ENCODE measurements at regions not wholly inside any gene's neighbourhood (a gene's known extent, or its start where the extent isn't known, plus 50 kb on each side); places are given as distances from the start of the nearest gene placed in this dataset.
"Not testable (repeated sequence)": the region's sequence is repeated elsewhere in the genome, so short reads cannot be mapped to it uniquely, and the experiment has no call there.

GRCh38 chr10:3253974-3254373, 81.4 kb upstream of the PITRM1 start:
- not testable (repeated sequence) for DNase-seq

- DNase-seq: no peak
These were observed 78.6 kb upstream of the PITRM1 start for GRCh38 chr10:3251172-3251571.

- DNase-seq: no peak
These were observed 76.8 kb upstream of the PITRM1 start for GRCh38 chr10:3249307-3249889.

GRCh38 chr10:3248526-3249306, 76.1 kb upstream of the PITRM1 start:
- DNase-seq: peak; percentile 33

- DNase-seq: no peak
These were observed 72.8 kb upstream of the PITRM1 start for GRCh38 chr10:3245395-3245794.

- DNase-seq: no peak
These were observed 69.5 kb upstream of the PITRM1 start for GRCh38 chr10:3241967-3242650.

GRCh38 chr10:3241274-3241921, 68.8 kb upstream of the PITRM1 start:
- DNase-seq: no peak

GRCh38 chr10:3239920-3240894, 67.6 kb upstream of the PITRM1 start:
- DNase-seq: no peak

- no peak for DNase-seq
These were observed 66.7 kb upstream of the PITRM1 start for GRCh38 chr10:3239066-3239919.

GRCh38 chr10:3238115-3238871, 65.7 kb upstream of the PITRM1 start:
- no peak for DNase-seq

GRCh38 chr10:3237530-3237929, 64.9 kb upstream of the PITRM1 start:
- DNase-seq: peak; percentile 34

GRCh38 chr10:3236644-3237404, 64.2 kb upstream of the PITRM1 start:
- DNase-seq: no peak

- DNase-seq: no peak
These were observed 63.5 kb upstream of the PITRM1 start for GRCh38 chr10:3235996-3236510.

- DNase-seq: no peak
These were observed 62.8 kb upstream of the PITRM1 start for GRCh38 chr10:3235395-3235794.

- no peak for DNase-seq
These were observed 61.0 kb upstream of the PITRM1 start for GRCh38 chr10:3233486-3233990.

- DNase-seq: no peak
These were observed 59.6 kb upstream of the PITRM1 start for GRCh38 chr10:3231951-3232730.

- no peak for DNase-seq
These were observed 57.2 kb upstream of the PITRM1 start for GRCh38 chr10:3229815-3230214.

GRCh38 chr10:3228629-3228945, 56.0 kb upstream of the PITRM1 start:
- no peak for DNase-seq
